ENCODE measurements at regions not wholly inside any gene's neighbourhood (a gene's known extent, or its start where the extent isn't known, plus 50 kb on each side); places are given as distances from the start of the nearest gene placed in this dataset.

DNA sequence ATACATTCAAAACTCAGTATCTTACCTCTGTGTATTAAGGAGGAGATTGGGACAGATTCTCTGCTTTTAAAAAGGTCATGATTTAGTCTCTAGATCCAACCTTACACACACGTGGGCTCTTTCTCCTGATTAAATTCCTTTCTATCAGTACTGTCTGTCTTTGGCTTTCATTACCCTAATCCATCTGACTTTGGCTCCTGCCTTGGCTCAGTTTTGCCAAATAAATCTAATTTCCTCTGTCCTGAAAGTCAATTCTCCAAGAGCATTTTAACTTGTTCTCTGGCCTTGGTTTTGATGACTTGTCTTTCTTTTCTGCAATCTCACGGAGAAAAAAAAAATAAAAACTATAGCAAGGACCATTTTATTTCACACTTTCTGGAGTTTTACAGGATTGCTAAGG lies 176.6 kb upstream of the PDGFD start (continued):
- TF ChIP-seq, protein P1, sequence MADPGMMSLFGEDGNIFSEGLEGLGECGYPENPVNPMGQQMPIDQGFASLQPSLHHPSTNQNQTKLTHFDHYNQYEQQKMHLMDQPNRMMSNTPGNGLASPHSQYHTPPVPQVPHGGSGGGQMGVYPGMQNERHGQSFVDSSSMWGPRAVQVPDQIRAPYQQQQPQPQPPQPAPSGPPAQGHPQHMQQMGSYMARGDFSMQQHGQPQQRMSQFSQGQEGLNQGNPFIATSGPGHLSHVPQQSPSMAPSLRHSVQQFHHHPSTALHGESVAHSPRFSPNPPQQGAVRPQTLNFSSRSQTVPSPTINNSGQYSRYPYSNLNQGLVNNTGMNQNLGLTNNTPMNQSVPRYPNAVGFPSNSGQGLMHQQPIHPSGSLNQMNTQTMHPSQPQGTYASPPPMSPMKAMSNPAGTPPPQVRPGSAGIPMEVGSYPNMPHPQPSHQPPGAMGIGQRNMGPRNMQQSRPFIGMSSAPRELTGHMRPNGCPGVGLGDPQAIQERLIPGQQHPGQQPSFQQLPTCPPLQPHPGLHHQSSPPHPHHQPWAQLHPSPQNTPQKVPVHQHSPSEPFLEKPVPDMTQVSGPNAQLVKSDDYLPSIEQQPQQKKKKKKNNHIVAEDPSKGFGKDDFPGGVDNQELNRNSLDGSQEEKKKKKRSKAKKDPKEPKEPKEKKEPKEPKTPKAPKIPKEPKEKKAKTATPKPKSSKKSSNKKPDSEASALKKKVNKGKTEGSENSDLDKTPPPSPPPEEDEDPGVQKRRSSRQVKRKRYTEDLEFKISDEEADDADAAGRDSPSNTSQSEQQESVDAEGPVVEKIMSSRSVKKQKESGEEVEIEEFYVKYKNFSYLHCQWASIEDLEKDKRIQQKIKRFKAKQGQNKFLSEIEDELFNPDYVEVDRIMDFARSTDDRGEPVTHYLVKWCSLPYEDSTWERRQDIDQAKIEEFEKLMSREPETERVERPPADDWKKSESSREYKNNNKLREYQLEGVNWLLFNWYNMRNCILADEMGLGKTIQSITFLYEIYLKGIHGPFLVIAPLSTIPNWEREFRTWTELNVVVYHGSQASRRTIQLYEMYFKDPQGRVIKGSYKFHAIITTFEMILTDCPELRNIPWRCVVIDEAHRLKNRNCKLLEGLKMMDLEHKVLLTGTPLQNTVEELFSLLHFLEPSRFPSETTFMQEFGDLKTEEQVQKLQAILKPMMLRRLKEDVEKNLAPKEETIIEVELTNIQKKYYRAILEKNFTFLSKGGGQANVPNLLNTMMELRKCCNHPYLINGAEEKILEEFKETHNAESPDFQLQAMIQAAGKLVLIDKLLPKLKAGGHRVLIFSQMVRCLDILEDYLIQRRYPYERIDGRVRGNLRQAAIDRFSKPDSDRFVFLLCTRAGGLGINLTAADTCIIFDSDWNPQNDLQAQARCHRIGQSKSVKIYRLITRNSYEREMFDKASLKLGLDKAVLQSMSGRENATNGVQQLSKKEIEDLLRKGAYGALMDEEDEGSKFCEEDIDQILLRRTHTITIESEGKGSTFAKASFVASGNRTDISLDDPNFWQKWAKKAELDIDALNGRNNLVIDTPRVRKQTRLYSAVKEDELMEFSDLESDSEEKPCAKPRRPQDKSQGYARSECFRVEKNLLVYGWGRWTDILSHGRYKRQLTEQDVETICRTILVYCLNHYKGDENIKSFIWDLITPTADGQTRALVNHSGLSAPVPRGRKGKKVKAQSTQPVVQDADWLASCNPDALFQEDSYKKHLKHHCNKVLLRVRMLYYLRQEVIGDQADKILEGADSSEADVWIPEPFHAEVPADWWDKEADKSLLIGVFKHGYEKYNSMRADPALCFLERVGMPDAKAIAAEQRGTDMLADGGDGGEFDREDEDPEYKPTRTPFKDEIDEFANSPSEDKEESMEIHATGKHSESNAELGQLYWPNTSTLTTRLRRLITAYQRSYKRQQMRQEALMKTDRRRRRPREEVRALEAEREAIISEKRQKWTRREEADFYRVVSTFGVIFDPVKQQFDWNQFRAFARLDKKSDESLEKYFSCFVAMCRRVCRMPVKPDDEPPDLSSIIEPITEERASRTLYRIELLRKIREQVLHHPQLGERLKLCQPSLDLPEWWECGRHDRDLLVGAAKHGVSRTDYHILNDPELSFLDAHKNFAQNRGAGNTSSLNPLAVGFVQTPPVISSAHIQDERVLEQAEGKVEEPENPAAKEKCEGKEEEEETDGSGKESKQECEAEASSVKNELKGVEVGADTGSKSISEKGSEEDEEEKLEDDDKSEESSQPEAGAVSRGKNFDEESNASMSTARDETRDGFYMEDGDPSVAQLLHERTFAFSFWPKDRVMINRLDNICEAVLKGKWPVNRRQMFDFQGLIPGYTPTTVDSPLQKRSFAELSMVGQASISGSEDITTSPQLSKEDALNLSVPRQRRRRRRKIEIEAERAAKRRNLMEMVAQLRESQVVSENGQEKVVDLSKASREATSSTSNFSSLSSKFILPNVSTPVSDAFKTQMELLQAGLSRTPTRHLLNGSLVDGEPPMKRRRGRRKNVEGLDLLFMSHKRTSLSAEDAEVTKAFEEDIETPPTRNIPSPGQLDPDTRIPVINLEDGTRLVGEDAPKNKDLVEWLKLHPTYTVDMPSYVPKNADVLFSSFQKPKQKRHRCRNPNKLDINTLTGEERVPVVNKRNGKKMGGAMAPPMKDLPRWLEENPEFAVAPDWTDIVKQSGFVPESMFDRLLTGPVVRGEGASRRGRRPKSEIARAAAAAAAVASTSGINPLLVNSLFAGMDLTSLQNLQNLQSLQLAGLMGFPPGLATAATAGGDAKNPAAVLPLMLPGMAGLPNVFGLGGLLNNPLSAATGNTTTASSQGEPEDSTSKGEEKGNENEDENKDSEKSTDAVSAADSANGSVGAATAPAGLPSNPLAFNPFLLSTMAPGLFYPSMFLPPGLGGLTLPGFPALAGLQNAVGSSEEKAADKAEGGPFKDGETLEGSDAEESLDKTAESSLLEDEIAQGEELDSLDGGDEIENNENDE (IDR thresholded peaks at IDR 0.05; ENCODE audit: low read depth, low read length), result no peak
- no peak for TF ChIP-seq MAZ (CRISPR knock-in tag; conservative IDR thresholded peaks at IDR 0.05 in 1 of 2, IDR thresholded peaks at IDR 0.05 in 1 of 2)
- TF ChIP-seq BCOR (IDR thresholded peaks at IDR 0.05), result no peak
- TF ChIP-seq KDM1A (IDR thresholded peaks at IDR 0.05), result no peak
- TF ChIP-seq SUPT5H (IDR thresholded peaks at IDR 0.05), result no peak
- no peak for TF ChIP-seq NCOA1 (IDR thresholded peaks at IDR 0.05; ENCODE audit: low read depth)
- TF ChIP-seq ZBTB17 (CRISPR knock-in tag; IDR thresholded peaks at IDR 0.05), result no peak
- TF ChIP-seq, protein P2, sequence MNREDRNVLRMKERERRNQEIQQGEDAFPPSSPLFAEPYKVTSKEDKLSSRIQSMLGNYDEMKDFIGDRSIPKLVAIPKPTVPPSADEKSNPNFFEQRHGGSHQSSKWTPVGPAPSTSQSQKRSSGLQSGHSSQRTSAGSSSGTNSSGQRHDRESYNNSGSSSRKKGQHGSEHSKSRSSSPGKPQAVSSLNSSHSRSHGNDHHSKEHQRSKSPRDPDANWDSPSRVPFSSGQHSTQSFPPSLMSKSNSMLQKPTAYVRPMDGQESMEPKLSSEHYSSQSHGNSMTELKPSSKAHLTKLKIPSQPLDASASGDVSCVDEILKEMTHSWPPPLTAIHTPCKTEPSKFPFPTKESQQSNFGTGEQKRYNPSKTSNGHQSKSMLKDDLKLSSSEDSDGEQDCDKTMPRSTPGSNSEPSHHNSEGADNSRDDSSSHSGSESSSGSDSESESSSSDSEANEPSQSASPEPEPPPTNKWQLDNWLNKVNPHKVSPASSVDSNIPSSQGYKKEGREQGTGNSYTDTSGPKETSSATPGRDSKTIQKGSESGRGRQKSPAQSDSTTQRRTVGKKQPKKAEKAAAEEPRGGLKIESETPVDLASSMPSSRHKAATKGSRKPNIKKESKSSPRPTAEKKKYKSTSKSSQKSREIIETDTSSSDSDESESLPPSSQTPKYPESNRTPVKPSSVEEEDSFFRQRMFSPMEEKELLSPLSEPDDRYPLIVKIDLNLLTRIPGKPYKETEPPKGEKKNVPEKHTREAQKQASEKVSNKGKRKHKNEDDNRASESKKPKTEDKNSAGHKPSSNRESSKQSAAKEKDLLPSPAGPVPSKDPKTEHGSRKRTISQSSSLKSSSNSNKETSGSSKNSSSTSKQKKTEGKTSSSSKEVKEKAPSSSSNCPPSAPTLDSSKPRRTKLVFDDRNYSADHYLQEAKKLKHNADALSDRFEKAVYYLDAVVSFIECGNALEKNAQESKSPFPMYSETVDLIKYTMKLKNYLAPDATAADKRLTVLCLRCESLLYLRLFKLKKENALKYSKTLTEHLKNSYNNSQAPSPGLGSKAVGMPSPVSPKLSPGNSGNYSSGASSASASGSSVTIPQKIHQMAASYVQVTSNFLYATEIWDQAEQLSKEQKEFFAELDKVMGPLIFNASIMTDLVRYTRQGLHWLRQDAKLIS (CRISPR knock-in tag; IDR thresholded peaks at IDR 0.05), result no peak
- TF ChIP-seq, protein P3, sequence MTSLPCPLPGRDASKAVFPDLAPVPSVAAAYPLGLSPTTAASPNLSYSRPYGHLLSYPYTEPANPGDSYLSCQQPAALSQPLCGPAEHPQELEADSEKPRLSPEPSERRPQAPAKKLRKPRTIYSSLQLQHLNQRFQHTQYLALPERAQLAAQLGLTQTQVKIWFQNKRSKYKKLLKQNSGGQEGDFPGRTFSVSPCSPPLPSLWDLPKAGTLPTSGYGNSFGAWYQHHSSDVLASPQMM (CRISPR knock-in tag; IDR thresholded peaks at IDR 0.05), result no peak
- TF ChIP-seq ZNF311 (CRISPR knock-in tag; IDR thresholded peaks at IDR 0.05), result no peak
- no peak for TF ChIP-seq NFIC (IDR thresholded peaks at IDR 0.05)
- TF ChIP-seq, protein P4, sequence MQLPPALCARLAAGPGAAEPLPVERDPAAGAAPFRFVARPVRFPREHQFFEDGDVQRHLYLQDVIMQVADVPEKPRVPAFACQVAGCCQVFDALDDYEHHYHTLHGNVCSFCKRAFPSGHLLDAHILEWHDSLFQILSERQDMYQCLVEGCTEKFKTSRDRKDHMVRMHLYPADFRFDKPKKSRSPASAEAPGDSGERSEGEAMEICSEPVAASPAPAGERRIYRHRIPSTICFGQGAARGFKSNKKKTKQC (CRISPR knock-in tag; IDR thresholded peaks at IDR 0.05), result no peak
- TF ChIP-seq NFATC3 (IDR thresholded peaks at IDR 0.05), result no peak

All from K562 (cell line).